GM12878 (cell line): ENCODE measurements at regions not wholly inside any gene's neighbourhood (a gene's known extent, or its start where the extent isn't known, plus 50 kb on each side); places are given as distances from the start of the nearest gene placed in this dataset.
"Not testable (repeated sequence)": the region's sequence is repeated elsewhere in the genome, so short reads cannot be mapped to it uniquely, and the experiment has no call there.

Experiments
- ATAC-seq: fragments of 200-7000 bp; cut with Tn5 transposase; 3 replicates; pipeline ENCODE4 v1.9.1; 2020; ENCODE audit warnings: mild to moderate bottlenecking, moderate library complexity
- BruUV-seq: library from RNA; stranded (reverse); fragments of 400-500 nt; replicated peaks from 2 replicates; lab custom pipeline; 2021; lab: Mats Ljungman, UMichigan
- CTCF ChIA-PET: fragments of 300-600 bp; sonication (Branson Sonifier 250); formaldehyde crosslinking; extraction: SDS; loops from one replicate; lab custom pipeline; 2021; ENCODE audit warnings: inconsistent platforms; lab: Yijun Ruan, JAX
- POLR2A ChIA-PET: fragments of 350-600 bp; formaldehyde crosslinking; extraction: SDS; loops from one replicate; lab custom pipeline; 2021; ENCODE audit warnings: inconsistent platforms; lab: Charles Lee
- RAD21 ChIA-PET: fragments of 300-600 bp; sonication (Branson Sonifier 250); formaldehyde crosslinking; loops from one replicate; lab custom pipeline; 2023; ENCODE audit warnings: antibody characterized with exemption; ENCODE audit not compliant: unreplicated experiment; lab: Charles Lee
- SMC1A ChIA-PET: fragments of 300-600 bp; sonication (Branson Sonifier 250); formaldehyde crosslinking; loops from one replicate; lab custom pipeline; 2023; ENCODE audit not compliant: unreplicated experiment, uncharacterized antibody; lab: Charles Lee
- DNase-seq: peaks from one replicate; pipeline ENCODE4 v3.0.0-alpha.2; 2011; ENCODE audit warnings: low read depth, low spot score
- FAIRE-seq: peaks from 3 replicates; lab custom pipeline; 2011; peaks lifted over from hg19 to GRCh38; lab: Jason Lieb, UNC
- H2AFZ ChIP-seq: 2 replicates; pipeline ENCODE4 v1.6.0; 2011; ENCODE audit warnings: low read depth, low read length, control low read depth; ENCODE audit not compliant: control insufficient read depth
- H3K27ac ChIP-seq: 2 replicates; pipeline ENCODE4 v1.5.1; 2011; ENCODE audit warnings: control low read depth; ENCODE audit not compliant: control insufficient read depth, insufficient read depth
- H3K27me3 ChIP-seq, 2 experiments: replicated peaks in 1 of 2; 2 replicates each; pipeline versions ENCODE4 v1.6.0 to v1.6.1; 2011; ENCODE audit warnings: low read length in 1 of 2; ENCODE audit not compliant: control insufficient read depth in 2 of 2, insufficient read depth in 2 of 2
- H3K36me3 ChIP-seq, 2 experiments: 2 replicates each; pipeline ENCODE4 v1.5.1; 2011; ENCODE audit warnings: low read length in 1 of 2; ENCODE audit not compliant: control insufficient read depth in 2 of 2, insufficient read depth in 2 of 2
- H3K4me1 ChIP-seq: 2 replicates; pipeline ENCODE4 v1.6.1; 2011; ENCODE audit warnings: mild to moderate bottlenecking, low read length, moderate library complexity, mixed read lengths; ENCODE audit not compliant: control insufficient read depth, insufficient read depth
- H3K4me2 ChIP-seq: 2 replicates; pipeline ENCODE4 v1.6.0; 2011; ENCODE audit warnings: control low read depth; ENCODE audit not compliant: control insufficient read depth, insufficient read depth
- H3K4me3 ChIP-seq: fragments of 200-600 bp; sonication (generic); 2 replicates; pipeline ENCODE4 v1.5.1; 2016
- H3K79me2 ChIP-seq: 2 replicates; pipeline ENCODE4 v1.6.0; 2011; ENCODE audit warnings: low read length; ENCODE audit not compliant: control insufficient read depth, insufficient read depth
- H3K9ac ChIP-seq: 2 replicates; pipeline ENCODE4 v1.8.0; 2011; ENCODE audit warnings: low read length, control low read depth, mixed read lengths; ENCODE audit not compliant: control insufficient read depth, insufficient read depth
- H3K9me3 ChIP-seq: replicated peaks from 3 replicates; pipeline ENCODE4 v1.5.1; 2011; ENCODE audit warnings: mild to moderate bottlenecking, low read length; ENCODE audit not compliant: control insufficient read depth, insufficient read depth
- H4K20me1 ChIP-seq: 2 replicates; pipeline ENCODE4 v1.6.0; 2011; ENCODE audit not compliant: control insufficient read depth, insufficient read depth
- CHD2 ChIP-seq: IDR thresholded peaks from 2 replicates; pipeline ENCODE4 v1.6.1; 2011; ENCODE audit warnings: low read depth, low read length, improper control_type of control experiment, borderline replicate concordance
- DPF2 ChIP-seq: fragments of 450-650 bp; IDR thresholded peaks from 2 replicates; pipeline ENCODE4 v1.6.1; 2017; ENCODE audit warnings: mild to moderate bottlenecking
- EP300 ChIP-seq, 2 experiments: fragments of 150-350 bp in 1 of 2; IDR thresholded peaks; 2 replicates each; pipeline ENCODE4 v1.6.1; 2011 to 2012; ENCODE audit warnings: low read depth in 2 of 2, low read length in 2 of 2, borderline replicate concordance in 1 of 2, improper control_type of control experiment in 1 of 2, inconsistent platforms in 1 of 2; ENCODE audit not compliant: control insufficient read depth in 1 of 2
- IKZF1 ChIP-seq: fragments of 450-650 bp; conservative IDR thresholded peaks from 2 replicates; pipeline ENCODE4 v1.6.1; 2017; ENCODE audit warnings: antibody characterized with exemption, mild to moderate bottlenecking
- POLR2A ChIP-seq: IDR thresholded peaks from 2 replicates; pipeline ENCODE4 v1.6.1; 2011; ENCODE audit warnings: low read depth, mild to moderate bottlenecking, low read length
- POLR2AphosphoS2 ChIP-seq: IDR thresholded peaks from 2 replicates; pipeline ENCODE4 v1.6.1; 2011; ENCODE audit warnings: low read depth, mild to moderate bottlenecking, low read length, improper control_type of control experiment, moderate library complexity
- RBBP5 ChIP-seq: fragments of 200-600 bp; sonication (generic); conservative IDR thresholded peaks from 2 replicates; pipeline ENCODE4 v1.6.1; 2016
- SMC3 ChIP-seq: IDR thresholded peaks from 2 replicates; pipeline ENCODE4 v1.6.1; 2011; ENCODE audit warnings: low read length, improper control_type of control experiment, borderline replicate concordance
- WGBS: methylation state at CpG from one replicate; pipeline ENCODE4 v1.1.6; 2016; ENCODE audit warnings: low lambda C conversion rate; ENCODE audit not compliant: insufficient replicate concordance, insufficient coverage; ENCODE audit errors: missing lambda C conversion rate; 5-methylcytosine and 5-hydroxymethylcytosine counted together
- in situ Hi-C: fragments of 300-500 bp; cut with MboI; formaldehyde crosslinking; loops from 9 replicates; pipeline ENCODE4 v1.14.3; 2018; ENCODE audit warnings: mixed read lengths
- intact Hi-C: fragments of 100-400 bp; cut with micrococcal nuclease; formaldehyde crosslinking; loops from one replicate; pipeline ENCODE4 v1.14.2; 2022; ENCODE audit not compliant: unreplicated experiment
- TF ChIP-seq, protein P1 (sequence below): fragments of 450-650 bp; formaldehyde crosslinking; IDR thresholded peaks from 2 replicates; pipeline ENCODE4 v1.4.0; 2022; ENCODE audit warnings: mild to moderate bottlenecking, moderate library complexity
- TF ChIP-seq, protein P2 (sequence below): IDR thresholded peaks from 2 replicates; pipeline ENCODE4 v1.6.1; 2012; ENCODE audit warnings: low read depth, low read length, improper control_type of control experiment
- TF ChIP-seq, protein P3 (sequence below): fragments of 450-650 bp; IDR thresholded peaks from 2 replicates; pipeline ENCODE4 v1.6.1; 2017; ENCODE audit warnings: mild to moderate bottlenecking

DNA sequence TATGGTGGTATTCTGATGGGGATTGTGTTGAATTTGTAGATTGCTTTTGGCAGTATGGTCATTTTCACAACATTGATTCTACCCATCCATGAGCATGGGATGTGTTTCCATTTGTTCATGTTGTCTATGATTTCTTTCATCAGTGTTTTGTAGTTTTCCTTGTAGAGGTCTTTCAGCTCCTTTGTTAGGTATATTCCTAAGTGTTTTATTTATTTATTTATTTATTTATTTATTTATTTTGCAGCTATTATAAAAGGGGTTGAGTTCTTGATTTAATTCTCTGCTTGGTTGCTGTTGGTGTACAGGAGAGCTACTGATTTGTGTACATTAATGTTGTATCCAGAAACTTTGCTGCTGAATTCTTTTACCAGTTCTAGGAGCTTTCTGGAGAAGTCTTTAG, 181.4 kb downstream of the TM2D1 start:
- H3K9ac ChIP-seq, H3K4me2 ChIP-seq, H3K79me2 ChIP-seq, ATAC-seq, H3K36me3 ChIP-seq, H3K9me3 ChIP-seq, FAIRE-seq, in situ Hi-C loops, H3K27me3 ChIP-seq, intact Hi-C loops, POLR2A ChIA-PET, H2AFZ ChIP-seq, H3K4me1 ChIP-seq, H4K20me1 ChIP-seq, RAD21 ChIA-PET, BruUV-seq, H3K4me3 ChIP-seq, H3K27ac ChIP-seq, DNase-seq: not testable (repeated sequence)
- ChIA-PET SMC1A (interaction anchor here (1.6 kb wide), 1 partner anchor 310 kb away, joined by 4 read pairs; no protein-coding TSS in a partner anchor), CTCF (interaction anchor here (1.2 kb wide), 1 partner anchor 45 kb away, joined by 3 read pairs; no protein-coding TSS in a partner anchor)

DNA sequence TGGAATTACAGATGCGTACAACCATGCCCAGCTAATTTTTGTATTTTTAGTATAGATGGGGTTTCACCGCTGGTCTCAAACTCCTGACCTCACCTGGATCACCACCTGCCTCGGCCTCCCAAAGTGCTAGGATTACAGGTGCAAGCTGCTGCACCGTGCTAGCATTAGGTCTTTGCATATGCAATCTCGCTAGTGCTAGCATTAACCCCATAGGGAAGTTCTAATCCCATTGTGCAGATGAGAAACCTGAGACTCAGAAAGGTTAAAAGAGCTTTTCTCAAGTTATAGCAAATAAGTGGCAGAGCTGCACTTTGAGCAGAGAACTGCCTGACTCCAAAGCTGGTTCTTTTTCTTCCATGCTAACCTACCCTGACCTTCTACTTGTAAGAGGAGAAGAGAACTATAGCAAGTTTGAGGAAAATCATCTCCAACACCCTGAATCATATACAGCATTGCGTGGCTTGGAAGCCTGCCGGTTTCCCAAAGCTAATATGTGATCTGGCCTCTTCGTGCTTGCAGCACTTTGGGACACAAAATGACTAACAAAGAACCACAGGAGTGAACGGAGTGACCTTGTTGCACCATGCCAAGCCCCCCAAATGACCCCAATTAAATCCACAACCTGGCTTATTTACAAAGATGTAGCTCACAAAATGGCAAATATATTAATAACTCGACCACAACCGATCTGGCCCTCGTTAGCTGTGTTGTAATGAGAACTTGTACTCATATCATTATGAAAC, 185.1 kb downstream of the TM2D1 start:
- no peaks in the 10 kb centered on the region for H3K9me3 ChIP-seq
- H3K4me3 ChIP-seq = no peak overlapping the region
- ChIA-PET CTCF (interaction anchor here (1.5 kb wide), 1 partner anchor 8 kb away, joined by 3 read pairs; no protein-coding TSS in a partner anchor), SMC1A (no interaction called here), RAD21 (no interaction called here), POLR2A (no interaction called here)
- H3K9ac ChIP-seq = no peak overlapping the region
- no peak overlapping the region for H3K4me2 ChIP-seq
- no TSS peak for BruUV-seq
- intact Hi-C loops (no loop called here), in situ Hi-C loops (no loop called here)
- H3K27ac ChIP-seq = no peak overlapping the region
- FAIRE-seq (no peak), ATAC-seq (no peak), DNase-seq (no peak)
- no peaks in the 10 kb centered on the region for H3K36me3 ChIP-seq
- WGBS = 30% methylated on average over 12 of the region's 12 CpGs
- H3K27me3 ChIP-seq = no peaks in the 10 kb centered on the region
- no peaks in the 10 kb centered on the region for H3K79me2 ChIP-seq
- H4K20me1 ChIP-seq = no peaks in the 10 kb centered on the region
- H2AFZ ChIP-seq = no peak overlapping the region
- H3K4me1 ChIP-seq = no peaks in the 10 kb centered on the region
- TF ChIP-seq POLR2A (no peak), CHD2 (no peak), SMC3 (no peak), DPF2 (no peak), RBBP5 (no peak), POLR2AphosphoS2 (no peak), EP300 (IDR thresholded peaks at IDR 0.05; ENCODE audit: borderline replicate concordance in 1 of 2, control insufficient read depth in 1 of 2, low read depth in 2 of 2, low read length in 2 of 2) (no peak), IKZF1 (no peak)
- TF ChIP-seq, protein P1, sequence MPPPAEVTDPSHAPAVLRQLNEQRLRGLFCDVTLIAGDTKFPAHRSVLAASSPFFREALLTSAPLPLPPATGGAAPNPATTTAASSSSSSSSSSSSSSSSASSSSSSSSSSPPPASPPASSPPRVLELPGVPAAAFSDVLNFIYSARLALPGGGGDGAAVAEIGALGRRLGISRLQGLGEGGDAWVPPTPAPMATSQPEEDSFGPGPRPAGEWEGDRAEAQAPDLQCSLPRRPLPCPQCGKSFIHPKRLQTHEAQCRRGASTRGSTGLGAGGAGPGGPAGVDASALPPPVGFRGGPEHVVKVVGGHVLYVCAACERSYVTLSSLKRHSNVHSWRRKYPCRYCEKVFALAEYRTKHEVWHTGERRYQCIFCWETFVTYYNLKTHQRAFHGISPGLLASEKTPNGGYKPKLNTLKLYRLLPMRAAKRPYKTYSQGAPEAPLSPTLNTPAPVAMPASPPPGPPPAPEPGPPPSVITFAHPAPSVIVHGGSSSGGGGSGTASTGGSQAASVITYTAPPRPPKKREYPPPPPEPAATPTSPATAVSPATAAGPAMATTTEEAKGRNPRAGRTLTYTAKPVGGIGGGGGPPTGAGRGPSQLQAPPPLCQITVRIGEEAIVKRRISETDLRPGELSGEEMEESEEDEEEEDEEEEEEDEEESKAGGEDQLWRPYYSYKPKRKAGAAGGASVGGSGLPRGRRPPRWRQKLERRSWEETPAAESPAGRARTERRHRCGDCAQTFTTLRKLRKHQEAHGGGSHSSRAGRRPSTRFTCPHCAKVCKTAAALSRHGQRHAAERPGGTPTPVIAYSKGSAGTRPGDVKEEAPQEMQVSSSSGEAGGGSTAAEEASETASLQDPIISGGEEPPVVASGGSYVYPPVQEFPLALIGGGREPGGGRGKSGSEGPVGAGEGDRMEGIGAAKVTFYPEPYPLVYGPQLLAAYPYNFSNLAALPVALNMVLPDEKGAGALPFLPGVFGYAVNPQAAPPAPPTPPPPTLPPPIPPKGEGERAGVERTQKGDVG (CRISPR knock-in tag) = no peak
- TF ChIP-seq, protein P2, sequence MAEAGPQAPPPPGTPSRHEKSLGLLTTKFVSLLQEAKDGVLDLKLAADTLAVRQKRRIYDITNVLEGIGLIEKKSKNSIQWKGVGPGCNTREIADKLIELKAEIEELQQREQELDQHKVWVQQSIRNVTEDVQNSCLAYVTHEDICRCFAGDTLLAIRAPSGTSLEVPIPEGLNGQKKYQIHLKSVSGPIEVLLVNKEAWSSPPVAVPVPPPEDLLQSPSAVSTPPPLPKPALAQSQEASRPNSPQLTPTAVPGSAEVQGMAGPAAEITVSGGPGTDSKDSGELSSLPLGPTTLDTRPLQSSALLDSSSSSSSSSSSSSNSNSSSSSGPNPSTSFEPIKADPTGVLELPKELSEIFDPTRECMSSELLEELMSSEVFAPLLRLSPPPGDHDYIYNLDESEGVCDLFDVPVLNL = no peak
- TF ChIP-seq, protein P3, sequence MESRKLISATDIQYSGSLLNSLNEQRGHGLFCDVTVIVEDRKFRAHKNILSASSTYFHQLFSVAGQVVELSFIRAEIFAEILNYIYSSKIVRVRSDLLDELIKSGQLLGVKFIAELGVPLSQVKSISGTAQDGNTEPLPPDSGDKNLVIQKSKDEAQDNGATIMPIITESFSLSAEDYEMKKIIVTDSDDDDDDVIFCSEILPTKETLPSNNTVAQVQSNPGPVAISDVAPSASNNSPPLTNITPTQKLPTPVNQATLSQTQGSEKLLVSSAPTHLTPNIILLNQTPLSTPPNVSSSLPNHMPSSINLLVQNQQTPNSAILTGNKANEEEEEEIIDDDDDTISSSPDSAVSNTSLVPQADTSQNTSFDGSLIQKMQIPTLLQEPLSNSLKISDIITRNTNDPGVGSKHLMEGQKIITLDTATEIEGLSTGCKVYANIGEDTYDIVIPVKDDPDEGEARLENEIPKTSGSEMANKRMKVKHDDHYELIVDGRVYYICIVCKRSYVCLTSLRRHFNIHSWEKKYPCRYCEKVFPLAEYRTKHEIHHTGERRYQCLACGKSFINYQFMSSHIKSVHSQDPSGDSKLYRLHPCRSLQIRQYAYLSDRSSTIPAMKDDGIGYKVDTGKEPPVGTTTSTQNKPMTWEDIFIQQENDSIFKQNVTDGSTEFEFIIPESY = no peak
